HFFc6 (cell line): ENCODE measurements at regions not wholly inside any gene's neighbourhood (a gene's known extent, or its start where the extent isn't known, plus 50 kb on each side); places are given as distances from the start of the nearest gene placed in this dataset.

Experiments
- DNase-seq: peaks from one replicate; pipeline ENCODE4 v3.0.0-alpha.2; 2018
- H3K27ac Mint-ChIP-seq: 2 replicates; pipeline ENCODE4 v1.8.0; 2020; ENCODE audit warnings: mild to moderate bottlenecking, mixed read lengths
- H3K27me3 Mint-ChIP-seq: 2 replicates; pipeline ENCODE4 v1.8.0; 2021; ENCODE audit warnings: mild to moderate bottlenecking, moderate library complexity, mixed read lengths; ENCODE audit not compliant: insufficient read depth
- H3K36me3 Mint-ChIP-seq: 2 replicates; pipeline ENCODE4 v1.8.0; 2021; ENCODE audit warnings: low read depth, mixed read lengths
- H3K4me1 Mint-ChIP-seq: 2 replicates; pipeline ENCODE4 v1.8.0; 2020; ENCODE audit warnings: low read depth, mixed read lengths
- H3K4me3 Mint-ChIP-seq: 2 replicates; pipeline ENCODE4 v1.8.0; 2020; ENCODE audit warnings: mild to moderate bottlenecking, moderate library complexity, mixed read lengths
- H3K9me3 Mint-ChIP-seq: 2 replicates; pipeline ENCODE4 v1.8.0; 2020; ENCODE audit warnings: mild to moderate bottlenecking, mixed read lengths
- CTCF ChIP-seq: fragments of 200-600 bp; sonication (generic); IDR thresholded peaks from 2 replicates; pipeline ENCODE4 v1.5.0; 2021; ENCODE audit warnings: antibody characterized with exemption, mild to moderate bottlenecking

GRCh38 chr4:54913751-54914526 is 211.5 kb downstream of the KDR start:
- H3K4me1 Mint-ChIP-seq, result no peaks in the 10 kb centered on the region
- H3K27me3 Mint-ChIP-seq, result peaks cover 2% of the 10 kb centered on the region; the same call in 1 of the 2 replicates
- H3K36me3 Mint-ChIP-seq, result no peaks in the 10 kb centered on the region
- DNase-seq, result no peak
- no peak overlapping the region for H3K4me3 Mint-ChIP-seq
- no peaks in the 10 kb centered on the region for H3K9me3 Mint-ChIP-seq
- no peak overlapping the region for H3K27ac Mint-ChIP-seq
- TF ChIP-seq CTCF, result no peak

GRCh38 chr4:54912155-54912554 is 213.2 kb downstream of the KDR start:
- no peak for TF ChIP-seq CTCF
- Mint-ChIP-seq H3K36me3 (no peaks in the 10 kb centered on the region), H3K9me3 (no peaks in the 10 kb centered on the region)

GRCh38 chr4:54909961-54910360 is 215.4 kb downstream of the KDR start:
- H3K27ac Mint-ChIP-seq, result no peak overlapping the region
- no peaks in the 10 kb centered on the region for H3K9me3 Mint-ChIP-seq
- H3K36me3 Mint-ChIP-seq, result no peaks in the 10 kb centered on the region
- TF ChIP-seq CTCF, result no peak
- no peak for DNase-seq
- no peaks in the 10 kb centered on the region for H3K4me1 Mint-ChIP-seq
- no peak overlapping the region for H3K4me3 Mint-ChIP-seq
- peaks cover 2% of the 10 kb centered on the region; the same call in 1 of the 2 replicates for H3K27me3 Mint-ChIP-seq

More at GRCh38 chr4:54912155-54912554, 213.2 kb downstream of the KDR start:
- Mint-ChIP-seq H3K4me3 (no peak overlapping the region), H3K4me1 (no peaks in the 10 kb centered on the region), H3K27me3 (peaks cover 2% of the 10 kb centered on the region; the same call in 1 of the 2 replicates), H3K27ac (no peak overlapping the region)
- DNase-seq, result no peak

GRCh38 chr4:54908763-54909162 is 216.6 kb downstream of the KDR start:
- Mint-ChIP-seq H3K27ac (no peak overlapping the region), H3K4me3 (no peak overlapping the region), H3K4me1 (no peaks in the 10 kb centered on the region), H3K9me3 (no peaks in the 10 kb centered on the region), H3K27me3 (peaks cover 2% of the 10 kb centered on the region; the same call in 1 of the 2 replicates), H3K36me3 (no peaks in the 10 kb centered on the region)
- TF ChIP-seq CTCF, result no peak
- no peak for DNase-seq

- Mint-ChIP-seq H3K27ac (no peak overlapping the region), H3K27me3 (peaks cover 2% of the 10 kb centered on the region; the same call in 1 of the 2 replicates), H3K36me3 (no peaks in the 10 kb centered on the region), H3K9me3 (no peaks in the 10 kb centered on the region), H3K4me1 (no peaks in the 10 kb centered on the region), H3K4me3 (no peak overlapping the region)
- DNase-seq, result no peak
- no peak for TF ChIP-seq CTCF
Measured at GRCh38 chr4:54904953-54905352, 220.4 kb downstream of the KDR start.
